ENCODE measurements at regions not wholly inside any gene's neighbourhood (a gene's known extent, or its start where the extent isn't known, plus 50 kb on each side); places are given as distances from the start of the nearest gene placed in this dataset.
"Not testable (repeated sequence)": the region's sequence is repeated elsewhere in the genome, so short reads cannot be mapped to it uniquely, and the experiment has no call there.

GRCh38 chr14:105619324-105619723, 92.9 kb downstream of the TMEM121 start:
- not testable (repeated sequence) for DNase-seq (ENCODE audit: extremely low read depth in 1 of 11, low read depth in 9 of 11, low spot score in 4 of 11)

GRCh38 chr14:105620178-105620864, 93.9 kb downstream of the TMEM121 start:
- not testable (repeated sequence) for DNase-seq (ENCODE audit: extremely low read depth in 1 of 11, low read depth in 9 of 11, low spot score in 4 of 11)

GRCh38 chr14:105620865-105621471, 94.6 kb downstream of the TMEM121 start:
- DNase-seq (ENCODE audit: extremely low read depth in 1 of 11, low read depth in 9 of 11, low spot score in 4 of 11), result not testable (repeated sequence)

GRCh38 chr14:105621479-105622328, 95.3 kb downstream of the TMEM121 start:
- not testable (repeated sequence) for DNase-seq (ENCODE audit: extremely low read depth in 1 of 11, low read depth in 9 of 11, low spot score in 4 of 11)

GRCh38 chr14:105622329-105622955, 96.1 kb downstream of the TMEM121 start:
- DNase-seq (ENCODE audit: extremely low read depth in 1 of 11, low read depth in 9 of 11, low spot score in 4 of 11), result no peak

GRCh38 chr14:105623178-105623577, 96.8 kb downstream of the TMEM121 start:
- DNase-seq (ENCODE audit: extremely low read depth in 1 of 11, low read depth in 9 of 11, low spot score in 4 of 11), result not testable (repeated sequence)

- not testable (repeated sequence) for DNase-seq (ENCODE audit: extremely low read depth in 1 of 11, low read depth in 9 of 11, low spot score in 4 of 11)
These were observed 98.0 kb downstream of the TMEM121 start for GRCh38 chr14:105624346-105624745.

GRCh38 chr14:105624749-105625434, 98.5 kb downstream of the TMEM121 start:
- not testable (repeated sequence) for DNase-seq (ENCODE audit: extremely low read depth in 1 of 11, low read depth in 9 of 11, low spot score in 4 of 11)

GRCh38 chr14:105625448-105625847, 99.1 kb downstream of the TMEM121 start:
- not testable (repeated sequence) for DNase-seq (ENCODE audit: extremely low read depth in 1 of 11, low read depth in 9 of 11, low spot score in 4 of 11)

- not testable (repeated sequence) for DNase-seq (ENCODE audit: extremely low read depth in 1 of 11, low read depth in 9 of 11, low spot score in 4 of 11)
These were observed 99.7 kb downstream of the TMEM121 start for GRCh38 chr14:105626111-105626510.

- DNase-seq (ENCODE audit: extremely low read depth in 1 of 11, low read depth in 9 of 11, low spot score in 4 of 11), result not testable (repeated sequence)
These were observed 100.3 kb downstream of the TMEM121 start for GRCh38 chr14:105626651-105627050.

- DNase-seq (ENCODE audit: extremely low read depth in 1 of 11, low read depth in 9 of 11, low spot score in 4 of 11), result not testable (repeated sequence)
These were observed 100.9 kb downstream of the TMEM121 start for GRCh38 chr14:105627287-105627686.

- DNase-seq (ENCODE audit: extremely low read depth in 1 of 11, low read depth in 9 of 11, low spot score in 4 of 11), result no peak
These were observed 101.3 kb downstream of the TMEM121 start for GRCh38 chr14:105627701-105628100.

GRCh38 chr14:105628126-105628525, 101.7 kb downstream of the TMEM121 start:
- not testable (repeated sequence) for DNase-seq (ENCODE audit: extremely low read depth in 1 of 11, low read depth in 9 of 11, low spot score in 4 of 11)

- DNase-seq (ENCODE audit: extremely low read depth in 1 of 11, low read depth in 9 of 11, low spot score in 4 of 11), result not testable (repeated sequence)
These were observed 102.2 kb downstream of the TMEM121 start for GRCh38 chr14:105628531-105629067.

- DNase-seq (ENCODE audit: extremely low read depth in 1 of 11, low read depth in 9 of 11, low spot score in 4 of 11), result not testable (repeated sequence)
These were observed 102.9 kb downstream of the TMEM121 start for GRCh38 chr14:105629091-105629885.

GRCh38 chr14:105629886-105630215, 103.5 kb downstream of the TMEM121 start:
- DNase-seq (ENCODE audit: extremely low read depth in 1 of 11, low read depth in 9 of 11, low spot score in 4 of 11), result no peak

Measured in renal cortex interstitium (tissue), 11 donors.